ENCODE measurements at regions not wholly inside any gene's neighbourhood (a gene's known extent, or its start where the extent isn't known, plus 50 kb on each side); places are given as distances from the start of the nearest gene placed in this dataset.

DNA sequence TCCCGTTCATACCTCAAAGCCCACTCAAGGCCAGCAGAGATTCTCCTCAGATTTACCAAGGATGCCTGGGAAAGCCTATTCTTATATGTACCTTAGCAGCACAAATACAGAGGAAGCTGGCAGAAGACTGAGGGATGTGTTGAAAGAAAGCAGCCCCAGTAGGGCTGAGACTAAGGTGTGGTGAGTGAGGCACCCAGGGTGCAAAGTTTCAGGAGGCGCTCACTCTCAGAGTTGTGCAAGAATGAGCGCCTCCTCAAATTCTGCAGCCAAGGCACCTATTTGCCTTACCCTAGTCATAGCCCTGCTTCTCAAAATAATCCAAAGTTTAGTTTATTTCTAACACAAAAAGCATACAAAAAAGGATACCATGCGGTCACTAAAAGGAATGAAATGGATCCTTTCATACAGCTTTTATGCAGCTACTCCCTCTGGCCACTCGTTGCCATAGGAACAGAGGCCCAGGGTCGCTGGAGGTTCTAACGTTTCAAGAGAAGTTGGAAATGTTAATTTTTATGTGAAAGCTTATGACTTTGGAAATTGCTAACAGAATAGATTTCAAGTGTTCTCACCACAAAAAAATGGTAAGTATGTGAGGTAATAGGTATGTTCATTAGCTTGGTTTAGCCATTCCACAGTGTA, 79.7 kb upstream of the SMIM23 start:
- TF ChIP-seq, protein P1, sequence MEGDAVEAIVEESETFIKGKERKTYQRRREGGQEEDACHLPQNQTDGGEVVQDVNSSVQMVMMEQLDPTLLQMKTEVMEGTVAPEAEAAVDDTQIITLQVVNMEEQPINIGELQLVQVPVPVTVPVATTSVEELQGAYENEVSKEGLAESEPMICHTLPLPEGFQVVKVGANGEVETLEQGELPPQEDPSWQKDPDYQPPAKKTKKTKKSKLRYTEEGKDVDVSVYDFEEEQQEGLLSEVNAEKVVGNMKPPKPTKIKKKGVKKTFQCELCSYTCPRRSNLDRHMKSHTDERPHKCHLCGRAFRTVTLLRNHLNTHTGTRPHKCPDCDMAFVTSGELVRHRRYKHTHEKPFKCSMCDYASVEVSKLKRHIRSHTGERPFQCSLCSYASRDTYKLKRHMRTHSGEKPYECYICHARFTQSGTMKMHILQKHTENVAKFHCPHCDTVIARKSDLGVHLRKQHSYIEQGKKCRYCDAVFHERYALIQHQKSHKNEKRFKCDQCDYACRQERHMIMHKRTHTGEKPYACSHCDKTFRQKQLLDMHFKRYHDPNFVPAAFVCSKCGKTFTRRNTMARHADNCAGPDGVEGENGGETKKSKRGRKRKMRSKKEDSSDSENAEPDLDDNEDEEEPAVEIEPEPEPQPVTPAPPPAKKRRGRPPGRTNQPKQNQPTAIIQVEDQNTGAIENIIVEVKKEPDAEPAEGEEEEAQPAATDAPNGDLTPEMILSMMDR (IDR thresholded peaks at IDR 0.05; ENCODE audit: control extremely low read depth, extremely low read depth): no peak
- Histone ChIP-seq H3K9ac (ENCODE audit: insufficient read depth in 1 of 2, low read length in 2 of 2) (no peak overlapping the region), H3K4me3 (no peak overlapping the region), H3K36me3 (ENCODE audit: control insufficient read depth in 4 of 4, insufficient read depth in 4 of 4, low read length in 4 of 4) (no peaks in the 10 kb centered on the region), H3K4me1 (ENCODE audit: control insufficient read depth in 5 of 5, insufficient read depth in 5 of 5, low read length in 5 of 5) (peaks cover 0 to 16% (median 2%) of the 10 kb centered on the region in 5 donors), H3K27ac (ENCODE audit: low read depth in 1 of 2, low read length in 1 of 2) (no peak overlapping the region), H3K27me3 (ENCODE audit: control insufficient read depth in 3 of 3, insufficient read depth in 3 of 3, low read length in 2 of 3) (no peaks in the 10 kb centered on the region), H3K9me3 (ENCODE audit: control insufficient read depth in 4 of 4, insufficient read depth in 3 of 4, low read length in 3 of 4) (peaks cover 0 to 2% (median 0%) of the 10 kb centered on the region in 4 donors)
- DNase-seq: no peak
- ATAC-seq (ENCODE audit: insufficient read depth, low FRiP score): no peak
- 80 to 87% methylated on average over 7 of the region's 7 CpGs for WGBS, 2 donors

DNA sequence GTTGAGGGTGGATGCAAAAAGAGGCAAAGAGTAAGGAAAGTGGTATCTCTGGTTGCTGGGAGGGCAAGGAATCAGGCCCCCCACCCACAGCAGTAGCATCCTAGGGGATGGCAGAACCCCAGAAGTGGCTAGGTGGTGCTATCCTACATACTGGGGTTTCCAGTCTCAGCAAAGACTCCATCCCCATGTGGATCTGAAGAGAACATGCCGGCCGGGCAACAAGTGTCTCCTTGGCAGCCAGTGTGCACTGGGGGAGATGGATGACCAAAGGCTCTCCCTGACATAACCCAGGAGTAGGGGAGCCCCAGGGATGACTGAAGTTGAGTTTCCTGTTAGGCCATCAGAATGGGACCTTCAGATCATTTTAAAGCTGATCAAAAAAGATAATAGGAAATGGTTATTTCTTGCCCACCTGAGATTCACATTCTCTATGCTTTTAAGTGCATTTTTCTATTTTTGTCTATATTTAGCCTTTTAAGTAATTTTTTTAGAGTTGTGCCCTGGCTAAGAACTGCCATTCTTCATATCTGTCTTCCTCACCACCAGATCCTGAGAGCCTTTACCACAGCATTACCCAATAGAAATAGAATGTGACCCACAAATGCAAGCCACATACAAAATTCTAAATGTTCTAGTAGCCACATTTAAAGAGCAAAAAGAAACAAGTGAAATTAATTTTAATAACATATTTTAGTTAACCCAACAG, 78.7 kb upstream of the SMIM23 start:
- no peaks in the 10 kb centered on the region for H3K27me3 ChIP-seq (ENCODE audit: control insufficient read depth in 3 of 3, insufficient read depth in 3 of 3, low read length in 2 of 3)
- H3K36me3 ChIP-seq (ENCODE audit: control insufficient read depth in 4 of 4, insufficient read depth in 4 of 4, low read length in 4 of 4): no peaks in the 10 kb centered on the region
- H3K9me3 ChIP-seq (ENCODE audit: control insufficient read depth in 4 of 4, insufficient read depth in 3 of 4, low read length in 3 of 4): peaks cover 0 to 2% (median 0%) of the 10 kb centered on the region in 4 donors
- ATAC-seq (ENCODE audit: insufficient read depth, low FRiP score) (no peak), DNase-seq (no peak)
- H3K4me3 ChIP-seq: no peak overlapping the region
- WGBS, 2 donors: 92 to 95% methylated on average over 2 of the region's 2 CpGs
- TF ChIP-seq, protein P1 (IDR thresholded peaks at IDR 0.05; ENCODE audit: control extremely low read depth, extremely low read depth): no peak
- no peak overlapping the region for H3K27ac ChIP-seq (ENCODE audit: low read depth in 1 of 2, low read length in 1 of 2)
- H3K4me1 ChIP-seq (ENCODE audit: control insufficient read depth in 5 of 5, insufficient read depth in 5 of 5, low read length in 5 of 5): peaks cover 0 to 11% (median 0%) of the 10 kb centered on the region in 5 donors
- H3K9ac ChIP-seq (ENCODE audit: insufficient read depth in 1 of 2, low read length in 2 of 2): no peak overlapping the region

DNA sequence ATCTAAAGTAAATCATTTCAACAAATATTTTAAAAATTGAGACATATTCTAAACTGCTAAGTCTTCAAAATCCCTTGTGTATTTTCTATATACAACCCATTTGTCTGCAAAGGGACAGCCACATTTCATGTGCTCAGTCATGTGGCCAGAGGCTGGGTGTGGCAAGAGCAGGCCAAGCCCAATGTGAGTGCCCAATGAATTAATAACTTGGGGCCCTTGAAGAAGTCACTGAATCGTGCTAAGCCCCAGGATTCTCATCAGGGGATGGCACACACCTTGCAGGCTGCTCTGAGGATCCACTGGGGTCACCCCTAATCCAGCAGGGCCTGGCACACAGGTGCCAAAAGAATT, 78.2 kb upstream of the SMIM23 start:
- H3K36me3 ChIP-seq (ENCODE audit: control insufficient read depth in 4 of 4, insufficient read depth in 4 of 4, low read length in 4 of 4): no peaks in the 10 kb centered on the region
- no peak overlapping the region for H3K4me3 ChIP-seq
- H3K27ac ChIP-seq (ENCODE audit: low read depth in 1 of 2, low read length in 1 of 2): no peak overlapping the region
- H3K4me1 ChIP-seq (ENCODE audit: control insufficient read depth in 5 of 5, insufficient read depth in 5 of 5, low read length in 5 of 5): peaks cover 0 to 6% (median 0%) of the 10 kb centered on the region in 5 donors
- peaks cover 0 to 2% (median 0%) of the 10 kb centered on the region in 4 donors for H3K9me3 ChIP-seq (ENCODE audit: control insufficient read depth in 4 of 4, insufficient read depth in 3 of 4, low read length in 3 of 4)
- TF ChIP-seq, protein P1 (IDR thresholded peaks at IDR 0.05; ENCODE audit: control extremely low read depth, extremely low read depth): no peak
- no peak overlapping the region for H3K9ac ChIP-seq (ENCODE audit: insufficient read depth in 1 of 2, low read length in 2 of 2)
- DNase-seq (no peak), ATAC-seq (ENCODE audit: insufficient read depth, low FRiP score) (no peak)
- WGBS, 2 donors: 79 to 85% methylated on average over 1 of the region's 1 CpG
- H3K27me3 ChIP-seq (ENCODE audit: control insufficient read depth in 3 of 3, insufficient read depth in 3 of 3, low read length in 2 of 3): no peaks in the 10 kb centered on the region

Data from lung (tissue), 11 donors.